Fibroblast of mammary gland (primary cell): ENCODE measurements at regions not wholly inside any gene's neighbourhood (a gene's known extent, or its start where the extent isn't known, plus 50 kb on each side); places are given as distances from the start of the nearest gene placed in this dataset.
A peak's percentile ranks its signal among the peaks of the same experiment; 100 is the strongest.

Experiments used
- DNase-seq: peaks from one replicate; pipeline ENCODE4 v3.0.0-alpha.2; 2010; ENCODE audit warnings: low read depth
- H3K4me3 ChIP-seq: 2 replicates; pipeline ENCODE4 v1.5.1; 2011; ENCODE audit warnings: low read depth, mild to moderate bottlenecking, low read length, moderate library complexity; ENCODE audit not compliant: control insufficient read depth
- TF ChIP-seq, protein P1 (sequence below): conservative IDR thresholded peaks from 2 replicates; pipeline ENCODE4 v1.5.1; 2011; ENCODE audit warnings: low read depth, low read length, inconsistent platforms; ENCODE audit not compliant: control insufficient read depth, insufficient read depth

DNA sequence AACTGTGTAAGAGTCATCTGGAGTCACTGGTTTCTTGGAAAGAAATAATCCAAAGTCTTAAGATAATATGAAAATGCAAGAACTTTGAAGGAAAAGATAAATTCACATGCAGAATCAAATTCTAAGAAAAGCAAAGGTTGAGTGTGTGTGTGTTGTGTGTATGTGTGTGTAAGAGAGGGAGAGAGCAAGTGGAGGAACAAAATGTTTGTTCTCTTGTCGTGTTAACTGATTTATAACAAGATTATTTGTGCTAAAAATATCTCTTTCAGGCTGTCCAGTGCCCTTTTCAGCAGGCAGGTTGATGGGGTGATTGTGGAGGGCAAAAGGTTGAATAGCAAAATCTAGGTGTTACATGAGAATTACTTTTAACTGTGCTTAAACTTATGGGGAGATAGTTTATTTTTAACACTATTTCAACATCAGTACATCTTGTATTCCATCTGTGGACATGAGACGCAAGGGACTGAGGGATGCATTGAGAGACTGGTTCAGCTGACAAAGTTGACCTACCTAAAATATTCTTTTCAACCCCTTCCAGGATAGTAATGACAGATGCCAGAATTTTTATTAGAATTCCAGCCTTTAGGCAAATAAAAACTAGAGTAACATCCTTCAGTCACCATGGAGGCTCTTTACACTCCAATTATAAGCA is 342.4 kb upstream of the CD180 start:
- DNase-seq, result no peak
- TF ChIP-seq, protein P1, sequence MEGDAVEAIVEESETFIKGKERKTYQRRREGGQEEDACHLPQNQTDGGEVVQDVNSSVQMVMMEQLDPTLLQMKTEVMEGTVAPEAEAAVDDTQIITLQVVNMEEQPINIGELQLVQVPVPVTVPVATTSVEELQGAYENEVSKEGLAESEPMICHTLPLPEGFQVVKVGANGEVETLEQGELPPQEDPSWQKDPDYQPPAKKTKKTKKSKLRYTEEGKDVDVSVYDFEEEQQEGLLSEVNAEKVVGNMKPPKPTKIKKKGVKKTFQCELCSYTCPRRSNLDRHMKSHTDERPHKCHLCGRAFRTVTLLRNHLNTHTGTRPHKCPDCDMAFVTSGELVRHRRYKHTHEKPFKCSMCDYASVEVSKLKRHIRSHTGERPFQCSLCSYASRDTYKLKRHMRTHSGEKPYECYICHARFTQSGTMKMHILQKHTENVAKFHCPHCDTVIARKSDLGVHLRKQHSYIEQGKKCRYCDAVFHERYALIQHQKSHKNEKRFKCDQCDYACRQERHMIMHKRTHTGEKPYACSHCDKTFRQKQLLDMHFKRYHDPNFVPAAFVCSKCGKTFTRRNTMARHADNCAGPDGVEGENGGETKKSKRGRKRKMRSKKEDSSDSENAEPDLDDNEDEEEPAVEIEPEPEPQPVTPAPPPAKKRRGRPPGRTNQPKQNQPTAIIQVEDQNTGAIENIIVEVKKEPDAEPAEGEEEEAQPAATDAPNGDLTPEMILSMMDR, result no peak
- no peak overlapping the region for H3K4me3 ChIP-seq

DNA sequence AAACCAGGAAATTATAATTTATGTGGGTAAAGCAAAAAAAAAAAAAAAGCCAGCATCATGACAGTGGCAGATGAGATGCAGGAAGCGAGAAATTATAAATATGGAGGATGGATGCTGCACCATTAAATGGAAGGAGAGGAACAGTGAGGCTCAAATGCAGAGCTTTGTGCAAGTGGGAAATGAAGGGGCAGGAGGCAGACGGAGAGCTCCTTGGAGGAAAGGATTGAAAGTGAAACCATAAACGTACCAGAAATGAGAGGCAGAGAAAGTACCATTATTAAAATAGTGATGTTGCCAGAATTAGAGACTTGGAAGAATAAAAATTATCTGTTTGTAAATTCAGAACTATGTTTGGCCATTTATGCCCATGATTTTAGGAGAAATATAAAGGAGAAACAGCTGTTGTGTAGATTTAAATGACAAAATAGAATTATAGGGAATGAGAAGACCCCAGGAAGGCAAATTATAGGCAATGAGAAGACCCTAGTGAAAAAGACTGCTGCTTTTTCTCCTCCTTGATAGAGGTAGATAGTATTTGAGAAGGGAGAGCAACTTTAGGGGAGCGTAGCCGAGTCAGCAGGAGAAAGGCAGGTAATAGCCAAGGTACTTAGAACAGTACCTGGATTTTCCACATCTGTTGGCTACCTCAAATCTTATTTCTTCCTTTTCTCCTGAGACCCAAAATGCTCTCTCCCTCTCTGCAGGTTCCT is 341.0 kb upstream of the CD180 start:
- peak; percentile 13 for DNase-seq
- peak overlapping the region; percentile 20 for H3K4me3 ChIP-seq
- TF ChIP-seq, protein P1, result no peak

DNA sequence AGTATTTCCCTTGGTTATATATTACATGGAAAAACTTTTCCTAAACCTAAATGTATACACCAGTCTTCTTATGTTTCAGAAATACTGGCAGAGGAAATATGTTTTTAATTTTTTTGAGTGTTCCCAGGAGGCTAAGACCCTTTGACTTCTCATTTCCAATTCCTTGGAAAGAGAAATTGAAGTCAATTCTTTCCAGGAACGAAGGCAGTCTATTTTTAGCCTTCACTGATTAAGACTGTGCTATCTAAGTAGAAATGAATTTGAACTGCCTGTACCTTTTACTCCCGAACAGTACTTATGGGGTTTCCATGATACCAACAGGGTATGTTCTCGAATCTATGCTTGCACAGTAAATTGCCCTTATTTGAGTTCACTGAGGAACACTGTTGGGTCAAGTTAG is 340.3 kb upstream of the CD180 start:
- DNase-seq, result peak; percentile 12
- no peak overlapping the region for H3K4me3 ChIP-seq
- TF ChIP-seq, protein P1, result no peak

DNA sequence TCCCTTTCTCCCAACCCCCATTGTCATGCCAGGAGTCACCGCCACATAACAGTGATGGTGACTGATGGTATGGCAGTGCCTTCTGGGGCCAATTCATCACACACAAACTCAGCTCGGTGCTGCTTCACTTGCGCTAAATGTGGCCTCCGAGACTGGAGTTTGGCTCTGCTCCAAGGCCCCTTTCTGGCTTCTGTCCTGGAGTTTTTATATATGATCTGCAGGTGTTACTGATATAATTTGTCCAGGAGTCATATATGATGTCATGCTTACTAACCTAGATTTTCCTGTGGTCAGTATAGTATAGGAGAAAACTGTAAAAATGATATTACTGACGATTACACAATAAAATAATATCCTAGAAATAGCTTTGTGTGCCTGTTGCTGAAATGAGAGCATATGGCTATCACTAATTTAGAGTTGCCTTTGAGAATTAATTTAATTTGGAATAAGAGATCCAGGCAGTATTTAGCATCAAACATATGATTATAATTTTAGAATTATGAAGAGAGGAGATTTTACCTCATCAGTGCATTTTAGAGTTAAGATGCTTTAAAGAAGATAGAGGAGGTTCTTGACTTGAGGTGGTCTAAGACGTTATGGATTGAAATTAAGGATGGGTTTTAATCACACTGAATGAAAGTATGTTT is 334.1 kb upstream of the CD180 start:
- no peak overlapping the region for H3K4me3 ChIP-seq
- no peak for DNase-seq
- TF ChIP-seq, protein P1, result no peak

DNA sequence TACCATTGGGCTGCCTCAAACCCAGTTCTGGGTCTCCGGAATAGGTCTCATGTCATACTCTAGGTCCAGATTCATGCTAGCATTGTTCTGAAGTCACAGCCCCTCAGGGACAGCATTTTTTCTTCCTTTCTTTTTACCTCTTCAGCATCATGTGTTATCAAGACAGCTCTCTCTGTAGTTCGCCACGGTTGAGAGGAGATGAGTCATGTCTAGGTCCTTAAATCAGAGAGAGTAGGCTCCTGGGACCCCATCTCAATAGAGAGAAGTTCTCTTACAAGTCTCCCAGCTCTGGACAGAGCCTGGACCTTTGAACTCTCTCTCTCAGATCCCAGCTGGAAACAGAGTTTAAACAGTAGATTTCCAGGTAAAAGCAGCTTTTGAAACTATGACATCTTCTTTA is 332.4 kb upstream of the CD180 start:
- H3K4me3 ChIP-seq, result no peak overlapping the region
- TF ChIP-seq, protein P1, result no peak
- no peak for DNase-seq

DNA sequence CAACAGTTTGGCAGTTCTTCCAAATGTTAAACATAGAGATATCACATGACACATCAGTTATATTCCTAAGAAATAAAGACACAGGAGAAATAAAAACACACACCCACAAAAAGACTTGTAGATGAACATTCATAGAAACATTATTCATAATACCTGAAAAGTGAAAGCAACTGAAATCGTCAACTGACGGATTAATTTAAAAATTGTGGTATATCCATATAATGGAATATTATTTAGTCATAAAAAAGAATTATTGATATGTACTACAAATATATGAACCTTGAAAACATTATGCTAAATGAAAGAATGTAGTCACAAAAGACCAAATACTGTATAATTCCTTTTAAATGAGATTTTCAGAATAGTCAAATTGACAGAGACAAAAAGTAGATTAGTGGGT is 330.2 kb upstream of the CD180 start:
- DNase-seq, result no peak
- TF ChIP-seq, protein P1, result no peak
- no peak overlapping the region for H3K4me3 ChIP-seq
